H9 (cell line): ENCODE measurements at regions not wholly inside any gene's neighbourhood (a gene's known extent, or its start where the extent isn't known, plus 50 kb on each side); places are given as distances from the start of the nearest gene placed in this dataset.

ENCODE experiments used
- DNase-seq: peaks from one replicate; pipeline ENCODE4 v3.0.0-alpha.2; 2017
- H2AFZ ChIP-seq: one replicate; pipeline ENCODE4 v1.6.1; 2013; ENCODE audit warnings: mild to moderate bottlenecking, low read length, control low read depth, moderate library complexity
- H2AK5ac ChIP-seq: 2 replicates; pipeline ENCODE4 v1.6.1; 2013; ENCODE audit warnings: low read length, control low read depth, mixed read lengths; ENCODE audit not compliant: insufficient read length
- H2BK120ac ChIP-seq: one replicate; pipeline ENCODE4 v1.6.1; 2013; ENCODE audit warnings: low read depth, mild to moderate bottlenecking, low read length, control low read depth, inconsistent platforms; ENCODE audit not compliant: poor library complexity, severe bottlenecking
- H2BK12ac ChIP-seq: 2 replicates; pipeline ENCODE4 v1.6.1; 2013; ENCODE audit warnings: low read length, control low read depth, mixed read lengths, low read depth; ENCODE audit not compliant: insufficient read length
- H2BK15ac ChIP-seq: 2 replicates; pipeline ENCODE4 v1.6.1; 2013; ENCODE audit warnings: low read depth, low read length, control low read depth
- H2BK20ac ChIP-seq: one replicate; pipeline ENCODE4 v1.6.1; 2013; ENCODE audit warnings: low read depth, mild to moderate bottlenecking, low read length, control low read depth, inconsistent platforms; ENCODE audit not compliant: poor library complexity, severe bottlenecking
- H2BK5ac ChIP-seq: 2 replicates; pipeline ENCODE4 v1.6.1; 2013; ENCODE audit warnings: low read length, control low read depth, mixed read lengths; ENCODE audit not compliant: insufficient read length
- H3K14ac ChIP-seq: 2 replicates; pipeline ENCODE4 v1.6.1; 2013; ENCODE audit warnings: low read length, control low read depth; ENCODE audit not compliant: insufficient read depth
- H3K18ac ChIP-seq: 2 replicates; pipeline ENCODE4 v1.6.1; 2013; ENCODE audit warnings: low read depth, mild to moderate bottlenecking, mixed read lengths, low read length, control low read depth; ENCODE audit not compliant: insufficient read length
- H3K23ac ChIP-seq: 2 replicates; pipeline ENCODE4 v1.6.1; 2013; ENCODE audit warnings: low read length, control low read depth, mixed read lengths, low read depth; ENCODE audit not compliant: insufficient read length
- H3K23me2 ChIP-seq: 2 replicates; pipeline ENCODE4 v1.6.1; 2013; ENCODE audit warnings: low read depth, mild to moderate bottlenecking, mixed read lengths, low read length, control low read depth; ENCODE audit not compliant: insufficient read length, poor library complexity, severe bottlenecking
- H3K27ac ChIP-seq: 2 replicates; pipeline ENCODE4 v1.5.1; 2013; ENCODE audit warnings: low read length, control low read depth, mixed read lengths, low read depth; ENCODE audit not compliant: insufficient read length
- H3K27me3 ChIP-seq: 2 replicates; pipeline ENCODE4 v1.6.1; 2013; ENCODE audit warnings: low read length, control low read depth, inconsistent platforms; ENCODE audit not compliant: insufficient read depth
- H3K4ac ChIP-seq: 2 replicates; pipeline ENCODE4 v1.6.1; 2013; ENCODE audit warnings: low read depth, mild to moderate bottlenecking, control low read depth, inconsistent platforms, low read length, moderate library complexity
- H3K4me1 ChIP-seq: 2 replicates; pipeline ENCODE4 v1.6.1; 2013; ENCODE audit warnings: low read length, control low read depth, inconsistent platforms; ENCODE audit not compliant: insufficient read depth
- H3K4me2 ChIP-seq: 2 replicates; pipeline ENCODE4 v1.6.1; 2013; ENCODE audit warnings: low read length, control low read depth, mixed read lengths; ENCODE audit not compliant: insufficient read length, insufficient read depth
- H3K56ac ChIP-seq: 2 replicates; pipeline ENCODE4 v1.6.1; 2013; ENCODE audit warnings: low read depth, mild to moderate bottlenecking, mixed read lengths, low read length, control low read depth; ENCODE audit not compliant: insufficient read length
- H3K79me1 ChIP-seq: 2 replicates; pipeline ENCODE4 v1.6.1; 2013; ENCODE audit warnings: low read depth, mild to moderate bottlenecking, moderate library complexity, low read length, control low read depth, inconsistent platforms; ENCODE audit not compliant: insufficient read depth, poor library complexity, severe bottlenecking
- H3K79me2 ChIP-seq: 2 replicates; pipeline ENCODE4 v1.6.1; 2013; ENCODE audit warnings: low read length, control low read depth, inconsistent platforms; ENCODE audit not compliant: insufficient read depth
- H3K9ac ChIP-seq: 2 replicates; pipeline ENCODE4 v1.6.1; 2013; ENCODE audit warnings: low read length, control low read depth, mixed read lengths; ENCODE audit not compliant: insufficient read length; ENCODE audit errors: extremely low read depth
- H3K9me3 ChIP-seq: one replicate; pipeline ENCODE4 v1.6.1; 2013; ENCODE audit warnings: low read depth, low read length, inconsistent platforms; ENCODE audit not compliant: control insufficient read depth
- H3T11ph ChIP-seq: one replicate; pipeline ENCODE4 v1.6.1; 2013; ENCODE audit warnings: mild to moderate bottlenecking, low read length, control low read depth, inconsistent platforms
- H4K20me1 ChIP-seq: one replicate; pipeline ENCODE4 v1.6.1; 2013; ENCODE audit not compliant: control insufficient read depth, insufficient read length, insufficient read depth
- H4K5ac ChIP-seq: 2 replicates; pipeline ENCODE4 v1.6.1; 2013; ENCODE audit warnings: low read depth, mild to moderate bottlenecking, mixed read lengths, low read length, control low read depth; ENCODE audit not compliant: insufficient read length
- H4K8ac ChIP-seq: replicated peaks from 2 replicates; pipeline ENCODE4 v1.6.1; 2013; ENCODE audit warnings: low read length, control low read depth, mixed read lengths, low read depth; ENCODE audit not compliant: insufficient read length
- H4K91ac ChIP-seq: 2 replicates; pipeline ENCODE4 v1.6.1; 2013; ENCODE audit warnings: low read depth, mild to moderate bottlenecking, moderate library complexity, mixed read lengths, low read length, control low read depth; ENCODE audit not compliant: insufficient read length
- H3K27ac Mint-ChIP-seq, 3 experiments: 2 replicates in 2 of 3; 3 replicates in 1 of 3; pipeline ENCODE4 v1.8.0; 2020 to 2021; ENCODE audit warnings: mixed read lengths in 3 of 3, mild to moderate bottlenecking in 1 of 3, moderate library complexity in 1 of 3
- H3K27me3 Mint-ChIP-seq: 2 replicates; pipeline ENCODE4 v1.8.0; 2021; ENCODE audit warnings: low read depth, mild to moderate bottlenecking, moderate library complexity, mixed read lengths
- H3K36me3 Mint-ChIP-seq, 3 experiments: 2 replicates in 2 of 3; 3 replicates in 1 of 3; pipeline ENCODE4 v1.8.0; 2020 to 2021; ENCODE audit warnings: low read depth in 3 of 3, mixed read lengths in 3 of 3; ENCODE audit not compliant: insufficient read depth in 1 of 3
- H3K4me1 Mint-ChIP-seq, 2 experiments: 2 replicates each; pipeline ENCODE4 v1.8.0; 2020; ENCODE audit warnings: mixed read lengths in 2 of 2
- H3K4me3 Mint-ChIP-seq, 2 experiments: 2 replicates in 1 of 2; 3 replicates in 1 of 2; pipeline ENCODE4 v1.8.0; 2020 to 2021; ENCODE audit warnings: mild to moderate bottlenecking in 2 of 2, mixed read lengths in 2 of 2, moderate library complexity in 1 of 2
- H3K9me3 Mint-ChIP-seq, 2 experiments: 2 replicates in 1 of 2; 3 replicates in 1 of 2; pipeline ENCODE4 v1.8.0; 2020; ENCODE audit warnings: mild to moderate bottlenecking in 2 of 2, mixed read lengths in 2 of 2, moderate library complexity in 1 of 2
- CTCF ChIP-seq: fragments of 200-600 bp; sonication (generic); conservative IDR thresholded peaks from 3 replicates; pipeline ENCODE4 v1.8.0; 2021; ENCODE audit warnings: antibody characterized with exemption, mild to moderate bottlenecking
- WGBS: extraction: QIAGEN DNeasy Blood & Tissue Kit; methylation state at CpG from one replicate; pipeline ENCODE4 v1.1.7; 2013; ENCODE audit warnings: missing lambda C conversion rate, low lambda C conversion rate, mixed read lengths; ENCODE audit not compliant: insufficient read length; ENCODE audit errors: extremely low coverage; 5-methylcytosine and 5-hydroxymethylcytosine counted together

GRCh38 chr10:57367412-57367811 is 900.3 kb downstream of the IPMK start:
- no peaks in the 10 kb centered on the region for H4K20me1 ChIP-seq
- no CpG with 5 or more reads among the region's 5 CpGs for WGBS
- no peaks in the 10 kb centered on the region for H3K36me3 Mint-ChIP-seq
- no peak overlapping the region for H3K4me3 Mint-ChIP-seq
- no peak overlapping the region for H4K91ac ChIP-seq
- H2BK120ac ChIP-seq, result no peak overlapping the region
- H3K23me2 ChIP-seq, result no peaks in the 10 kb centered on the region
- no peaks in the 10 kb centered on the region for H3K79me2 ChIP-seq
- no peak overlapping the region for H4K8ac ChIP-seq
- no peaks in the 10 kb centered on the region for H3K79me1 ChIP-seq
- H3K18ac ChIP-seq, result no peak overlapping the region
- no peak overlapping the region for H2BK5ac ChIP-seq
- H3K27me3 Mint-ChIP-seq, result no peaks in the 10 kb centered on the region
- no peak overlapping the region for H3K27ac Mint-ChIP-seq
- no peak for TF ChIP-seq CTCF
- H3K27me3 ChIP-seq, result no peaks in the 10 kb centered on the region
- H3K14ac ChIP-seq, result no peak overlapping the region
- H3K4me2 ChIP-seq, result no peak overlapping the region
- no peak overlapping the region for H4K5ac ChIP-seq
- H2AK5ac ChIP-seq, result no peak overlapping the region
- no peaks in the 10 kb centered on the region for H3K4me1 ChIP-seq
- no peak for DNase-seq
- H3K9me3 Mint-ChIP-seq, result no peaks in the 10 kb centered on the region
- no peak overlapping the region for H2BK12ac ChIP-seq
- H3K23ac ChIP-seq, result no peak overlapping the region
- no peak overlapping the region for H2BK20ac ChIP-seq
- no peak overlapping the region for H3K56ac ChIP-seq
- no peak overlapping the region for H2BK15ac ChIP-seq
- H3K4ac ChIP-seq, result no peak overlapping the region
- H3K4me1 Mint-ChIP-seq, result no peaks in the 10 kb centered on the region
- no peak overlapping the region for H3K9ac ChIP-seq
- H3K27ac ChIP-seq, result no peak overlapping the region
- H2AFZ ChIP-seq, result no peak overlapping the region
- H3K9me3 ChIP-seq, result no peaks in the 10 kb centered on the region
- no peak overlapping the region for H3T11ph ChIP-seq
